ENCODE measurements at regions not wholly inside any gene's neighbourhood (a gene's known extent, or its start where the extent isn't known, plus 50 kb on each side); places are given as distances from the start of the nearest gene placed in this dataset.
"Not testable (repeated sequence)": the region's sequence is repeated elsewhere in the genome, so short reads cannot be mapped to it uniquely, and the experiment has no call there.

DNA sequence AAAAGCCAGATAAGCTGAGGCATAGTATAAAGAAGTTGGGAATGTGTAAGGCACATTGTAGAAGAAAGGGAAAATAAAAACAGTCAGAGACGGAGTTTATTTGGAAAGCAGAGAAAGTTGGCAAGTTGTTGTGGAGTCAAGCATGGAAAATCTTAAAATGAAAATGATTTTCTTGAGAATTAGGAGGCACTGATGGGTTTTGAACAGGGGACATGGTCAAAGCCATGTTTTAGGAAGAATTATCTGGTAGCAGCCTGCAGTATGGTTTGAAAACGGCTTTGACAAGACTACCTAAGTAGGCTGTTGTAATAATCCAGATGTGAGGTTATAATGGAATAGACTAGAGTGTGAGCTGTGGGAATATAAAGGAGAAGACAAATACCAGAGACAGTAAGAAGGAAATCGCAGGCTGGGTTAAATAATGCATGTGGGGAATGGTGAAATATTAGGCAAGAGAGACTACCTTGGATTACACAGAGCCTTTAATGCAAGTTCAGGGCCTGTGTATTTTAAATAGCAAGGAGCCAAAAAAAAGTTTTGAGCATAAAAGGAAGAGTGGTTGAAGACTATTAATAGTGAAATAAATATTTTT, 130.4 kb upstream of the MEOX2 start:
- Histone ChIP-seq H3K9ac (ENCODE audit: insufficient read depth in 1 of 2, low read length in 2 of 2) (peak overlapping the region in 1 of 2 donors; percentile 57), H3K4me1 (ENCODE audit: control insufficient read depth in 5 of 5, insufficient read depth in 5 of 5, low read length in 5 of 5) (peaks cover 0 to 32% (median 3%) of the 10 kb centered on the region in 5 donors), H3K9me3 (ENCODE audit: control insufficient read depth in 4 of 4, insufficient read depth in 3 of 4, low read length in 3 of 4) (no peaks in the 10 kb centered on the region), H3K27me3 (ENCODE audit: control insufficient read depth in 3 of 3, insufficient read depth in 3 of 3, low read length in 2 of 3) (no peaks in the 10 kb centered on the region), H3K4me3 (no peak overlapping the region), H3K36me3 (ENCODE audit: control insufficient read depth in 4 of 4, insufficient read depth in 4 of 4, low read length in 4 of 4) (no peaks in the 10 kb centered on the region), H3K27ac (ENCODE audit: low read depth in 1 of 2, low read length in 1 of 2) (no peak overlapping the region)
- ATAC-seq (ENCODE audit: insufficient read depth, low FRiP score): no peak
- DNase-seq: peak in 2 of 3 donors; percentile 73 to 79
- WGBS, 2 donors: 74 to 77% methylated on average over 3 of the region's 3 CpGs
- TF ChIP-seq, protein P1, sequence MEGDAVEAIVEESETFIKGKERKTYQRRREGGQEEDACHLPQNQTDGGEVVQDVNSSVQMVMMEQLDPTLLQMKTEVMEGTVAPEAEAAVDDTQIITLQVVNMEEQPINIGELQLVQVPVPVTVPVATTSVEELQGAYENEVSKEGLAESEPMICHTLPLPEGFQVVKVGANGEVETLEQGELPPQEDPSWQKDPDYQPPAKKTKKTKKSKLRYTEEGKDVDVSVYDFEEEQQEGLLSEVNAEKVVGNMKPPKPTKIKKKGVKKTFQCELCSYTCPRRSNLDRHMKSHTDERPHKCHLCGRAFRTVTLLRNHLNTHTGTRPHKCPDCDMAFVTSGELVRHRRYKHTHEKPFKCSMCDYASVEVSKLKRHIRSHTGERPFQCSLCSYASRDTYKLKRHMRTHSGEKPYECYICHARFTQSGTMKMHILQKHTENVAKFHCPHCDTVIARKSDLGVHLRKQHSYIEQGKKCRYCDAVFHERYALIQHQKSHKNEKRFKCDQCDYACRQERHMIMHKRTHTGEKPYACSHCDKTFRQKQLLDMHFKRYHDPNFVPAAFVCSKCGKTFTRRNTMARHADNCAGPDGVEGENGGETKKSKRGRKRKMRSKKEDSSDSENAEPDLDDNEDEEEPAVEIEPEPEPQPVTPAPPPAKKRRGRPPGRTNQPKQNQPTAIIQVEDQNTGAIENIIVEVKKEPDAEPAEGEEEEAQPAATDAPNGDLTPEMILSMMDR (IDR thresholded peaks at IDR 0.05; ENCODE audit: control extremely low read depth, extremely low read depth): no peak

DNA sequence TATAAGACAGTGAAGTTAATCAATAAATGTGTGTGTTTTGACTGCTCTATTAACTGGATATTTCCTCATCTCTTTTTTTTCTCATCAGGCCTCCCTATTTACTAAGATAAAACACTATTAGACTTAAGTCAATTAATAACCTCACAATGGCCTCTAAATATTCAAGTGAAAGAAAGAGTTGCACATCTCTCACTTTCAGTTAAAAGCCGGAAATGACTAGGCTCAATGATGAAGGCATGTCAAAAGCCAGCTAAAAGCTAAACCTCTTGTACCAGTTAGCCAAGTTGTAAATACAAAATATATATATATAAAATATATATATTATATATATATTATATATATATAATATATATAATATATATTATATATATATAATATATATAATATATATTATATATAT, 127.0 kb upstream of the MEOX2 start:
- Histone ChIP-seq H3K27me3 (ENCODE audit: control insufficient read depth in 3 of 3, insufficient read depth in 3 of 3, low read length in 2 of 3) (no peaks in the 10 kb centered on the region), H3K4me3 (no peak overlapping the region), H3K36me3 (ENCODE audit: control insufficient read depth in 4 of 4, insufficient read depth in 4 of 4, low read length in 4 of 4) (no peaks in the 10 kb centered on the region), H3K9me3 (ENCODE audit: control insufficient read depth in 4 of 4, insufficient read depth in 3 of 4, low read length in 3 of 4) (peaks cover 0 to 2% (median 0%) of the 10 kb centered on the region in 4 donors), H3K27ac (ENCODE audit: low read depth in 1 of 2, low read length in 1 of 2) (no peak overlapping the region), H3K4me1 (ENCODE audit: control insufficient read depth in 5 of 5, insufficient read depth in 5 of 5, low read length in 5 of 5) (peaks cover 0 to 15% (median 0%) of the 10 kb centered on the region in 5 donors), H3K9ac (ENCODE audit: insufficient read depth in 1 of 2, low read length in 2 of 2) (no peak overlapping the region)
- TF ChIP-seq, protein P1 (IDR thresholded peaks at IDR 0.05; ENCODE audit: control extremely low read depth, extremely low read depth): no peak
- WGBS, 2 donors: 88 to 98% methylated on average over 1 of the region's 1 CpG
- no peak for ATAC-seq (ENCODE audit: insufficient read depth, low FRiP score)
- DNase-seq: no peak

DNA sequence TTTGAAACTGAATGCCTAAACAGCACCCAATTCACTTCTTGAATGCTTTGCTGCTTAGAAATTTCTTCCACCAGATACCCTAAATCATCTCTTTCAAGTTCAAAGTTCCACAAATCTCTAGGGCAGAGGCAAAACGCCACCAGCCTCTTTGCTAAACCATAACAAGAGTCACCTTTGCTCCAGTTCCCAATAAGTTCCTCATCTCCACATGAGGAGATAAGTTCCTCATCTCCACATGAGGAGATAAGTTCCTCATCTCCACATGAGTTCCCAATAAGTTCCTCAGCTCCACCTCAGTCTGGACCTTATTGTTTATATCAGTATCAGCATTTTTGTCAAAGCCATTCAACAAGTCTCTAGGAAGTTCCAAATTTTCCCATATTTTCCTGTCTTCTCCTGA, 123.9 kb upstream of the MEOX2 start:
- WGBS, 2 donors: 70 to 82% methylated on average over 1 of the region's 1 CpG
- not testable (repeated sequence) for H3K36me3 ChIP-seq (ENCODE audit: control insufficient read depth in 4 of 4, insufficient read depth in 4 of 4, low read length in 4 of 4); H3K9me3 ChIP-seq (ENCODE audit: control insufficient read depth in 4 of 4, insufficient read depth in 3 of 4, low read length in 3 of 4); H3K4me3 ChIP-seq; H3K9ac ChIP-seq (ENCODE audit: insufficient read depth in 1 of 2, low read length in 2 of 2); DNase-seq; H3K27me3 ChIP-seq (ENCODE audit: control insufficient read depth in 3 of 3, insufficient read depth in 3 of 3, low read length in 2 of 3); ATAC-seq (ENCODE audit: insufficient read depth, low FRiP score); H3K27ac ChIP-seq (ENCODE audit: low read depth in 1 of 2, low read length in 1 of 2); H3K4me1 ChIP-seq (ENCODE audit: control insufficient read depth in 5 of 5, insufficient read depth in 5 of 5, low read length in 5 of 5)

DNA sequence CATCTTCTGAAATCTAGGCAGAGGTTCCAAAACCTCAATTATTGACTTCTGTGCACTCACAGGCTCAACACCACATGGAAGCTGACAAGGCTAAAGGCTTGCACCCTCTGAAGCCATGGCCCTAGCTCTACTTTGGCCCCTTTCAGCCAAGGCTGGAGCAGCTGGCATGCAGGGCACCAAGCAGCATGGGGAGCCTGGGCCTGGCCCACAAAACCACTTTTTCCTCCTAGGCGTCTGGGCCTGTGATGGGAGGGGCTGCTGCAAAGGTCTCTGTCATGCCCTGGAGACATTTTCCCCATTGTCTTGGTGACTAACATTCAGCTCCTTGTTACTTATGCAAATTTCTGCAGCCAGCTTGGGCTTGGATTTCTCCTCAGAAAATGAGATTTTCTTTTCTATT, 123.5 kb upstream of the MEOX2 start:
- H3K27ac ChIP-seq (ENCODE audit: low read depth in 1 of 2, low read length in 1 of 2); ATAC-seq (ENCODE audit: insufficient read depth, low FRiP score); H3K9ac ChIP-seq (ENCODE audit: insufficient read depth in 1 of 2, low read length in 2 of 2); H3K36me3 ChIP-seq (ENCODE audit: control insufficient read depth in 4 of 4, insufficient read depth in 4 of 4, low read length in 4 of 4); H3K4me1 ChIP-seq (ENCODE audit: control insufficient read depth in 5 of 5, insufficient read depth in 5 of 5, low read length in 5 of 5); DNase-seq; H3K9me3 ChIP-seq (ENCODE audit: control insufficient read depth in 4 of 4, insufficient read depth in 3 of 4, low read length in 3 of 4); H3K27me3 ChIP-seq (ENCODE audit: control insufficient read depth in 3 of 3, insufficient read depth in 3 of 3, low read length in 2 of 3); H3K4me3 ChIP-seq: not testable (repeated sequence)
- WGBS, 2 donors: 81 to 85% methylated on average over 1 of the region's 1 CpG
